ENCODE measurements at regions not wholly inside any gene's neighbourhood (a gene's known extent, or its start where the extent isn't known, plus 50 kb on each side); places are given as distances from the start of the nearest gene placed in this dataset.

DNA sequence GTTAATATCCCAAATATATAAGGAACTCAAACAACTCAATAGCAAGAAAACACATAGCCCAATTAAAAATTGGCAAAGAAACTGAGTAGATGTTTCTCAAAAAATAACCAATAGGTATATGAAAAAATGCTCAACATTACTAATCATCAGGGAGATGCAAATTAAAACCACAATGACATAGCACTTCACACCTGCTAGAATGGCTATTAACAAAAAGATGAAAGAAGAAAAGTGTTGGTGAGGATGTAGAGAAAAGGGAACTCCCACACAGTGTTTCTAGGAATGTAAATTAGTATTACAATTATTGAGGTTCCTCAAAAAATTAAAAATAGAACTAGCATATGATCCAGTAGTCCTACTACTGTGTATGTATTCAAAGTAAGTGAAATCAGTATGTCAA is 1212.8 kb downstream of the DIAPH3 start:
- H2AFZ ChIP-seq (ENCODE audit: insufficient read depth, low read depth, low read length, poor library complexity, severe bottlenecking), result no peak overlapping the region
- H3K9me3 ChIP-seq (ENCODE audit: control extremely low read depth in 1 of 3, control insufficient read depth in 2 of 3, insufficient read depth in 1 of 3, low read length in 2 of 3), result peaks cover 2 to 10% (median 10%) of the 10 kb centered on the region in 3 donors
- Mint-ChIP-seq H3K27ac (no peak overlapping the region), H3K27me3 (no peaks in the 10 kb centered on the region), H3K9me3 (ENCODE audit: insufficient read depth) (no peaks in the 10 kb centered on the region), H3K4me1 (peaks cover 12% of the 10 kb centered on the region), H3K4me3 (no peak overlapping the region)
- no peak overlapping the region for H3K27ac ChIP-seq (ENCODE audit: low read length in 2 of 2)
- H3K36me3 ChIP-seq (replicated peaks in 1 of 2; ENCODE audit: control extremely low read depth in 1 of 2, control insufficient read depth in 1 of 2, extremely low read depth in 1 of 2, insufficient read depth in 2 of 2, low read length in 1 of 2), result no peaks in the 10 kb centered on the region
- H3K27me3 ChIP-seq (replicated peaks in 1 of 4; ENCODE audit: control extremely low read depth in 1 of 4, control insufficient read depth in 3 of 4, insufficient read depth in 4 of 4, low read length in 3 of 4), result no peaks in the 10 kb centered on the region
- CTCF ChIA-PET, result no interaction called here
- no peaks in the 10 kb centered on the region for H3K79me2 ChIP-seq (ENCODE audit: control insufficient read depth, insufficient read depth, low read length)
- no peak overlapping the region for H3K4me3 ChIP-seq (ENCODE audit: control extremely low read depth in 1 of 5, extremely low read depth in 1 of 5, insufficient read depth in 1 of 5, low read depth in 2 of 5, low read length in 4 of 5)
- no peaks in the 10 kb centered on the region for H4K20me1 ChIP-seq (ENCODE audit: control insufficient read depth, insufficient read depth, low read length, poor library complexity, severe bottlenecking)
- no peak overlapping the region for H3K9ac ChIP-seq (ENCODE audit: low read length)
- no peak for TF ChIP-seq CTCF (IDR thresholded peaks at IDR 0.05)
- no peak for TF ChIP-seq EZH2 (IDR thresholded peaks at IDR 0.05; ENCODE audit: borderline replicate concordance, insufficient read depth, low read depth, low read length, poor library complexity, severe bottlenecking)
- ATAC-seq (ENCODE audit: low read depth), result no peak
- no peak overlapping the region for H3K4me2 ChIP-seq (replicated peaks; ENCODE audit: low read depth, low read length, poor library complexity, severe bottlenecking)
- no peak for DNase-seq
- intact Hi-C loops (cut with micrococcal nuclease), result no loop called here
- peaks cover 0 to 10% of the 10 kb centered on the region in 2 donors for H3K4me1 ChIP-seq (ENCODE audit: control insufficient read depth in 2 of 2, insufficient read depth in 2 of 2, low read length in 2 of 2)
- POLR2A ChIA-PET, result no interaction called here

DNA sequence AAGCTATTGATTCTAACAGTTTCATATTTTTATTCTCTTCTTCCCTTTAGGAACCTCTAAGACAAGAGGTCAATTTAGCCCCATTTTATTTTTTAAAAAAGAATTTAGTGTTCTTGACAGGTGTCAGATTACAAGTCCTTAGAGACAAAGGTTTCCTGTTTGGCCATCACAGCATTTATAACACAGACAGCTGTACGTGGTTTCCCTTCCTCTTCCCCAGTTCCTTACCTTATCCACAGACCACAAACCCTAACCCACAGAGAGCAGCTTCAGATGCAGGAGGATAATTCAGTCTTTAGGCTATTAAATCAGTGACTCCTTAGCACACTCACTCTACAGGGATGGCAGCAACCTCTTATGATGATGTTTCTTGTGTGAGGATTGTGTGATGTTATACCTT is 1210.1 kb downstream of the DIAPH3 start:
- H3K27ac ChIP-seq (ENCODE audit: low read length in 2 of 2), result no peak overlapping the region
- ATAC-seq (ENCODE audit: low read depth), result no peak
- no peak overlapping the region for H3K9ac ChIP-seq (ENCODE audit: low read length)
- DNase-seq, result peak; percentile 5
- H3K4me2 ChIP-seq (replicated peaks; ENCODE audit: low read depth, low read length, poor library complexity, severe bottlenecking), result peak overlapping the region; percentile 5
- POLR2A ChIA-PET, result no interaction called here
- no peaks in the 10 kb centered on the region for H3K27me3 Mint-ChIP-seq
- TF ChIP-seq CTCF (IDR thresholded peaks at IDR 0.05), result no peak
- TF ChIP-seq EZH2 (IDR thresholded peaks at IDR 0.05; ENCODE audit: borderline replicate concordance, insufficient read depth, low read depth, low read length, poor library complexity, severe bottlenecking), result no peak
- H3K9me3 ChIP-seq (ENCODE audit: control extremely low read depth in 1 of 3, control insufficient read depth in 2 of 3, insufficient read depth in 1 of 3, low read length in 2 of 3), result peaks cover 2 to 10% (median 10%) of the 10 kb centered on the region in 3 donors
- H3K79me2 ChIP-seq (ENCODE audit: control insufficient read depth, insufficient read depth, low read length), result no peaks in the 10 kb centered on the region
- no peaks in the 10 kb centered on the region for H3K27me3 ChIP-seq (replicated peaks in 1 of 4; ENCODE audit: control extremely low read depth in 1 of 4, control insufficient read depth in 3 of 4, insufficient read depth in 4 of 4, low read length in 3 of 4)
- intact Hi-C loops (cut with micrococcal nuclease), result no loop called here
- no peaks in the 10 kb centered on the region for H4K20me1 ChIP-seq (ENCODE audit: control insufficient read depth, insufficient read depth, low read length, poor library complexity, severe bottlenecking)
- H3K4me1 Mint-ChIP-seq, result peaks cover 14% of the 10 kb centered on the region
- H2AFZ ChIP-seq (ENCODE audit: insufficient read depth, low read depth, low read length, poor library complexity, severe bottlenecking), result no peak overlapping the region
- no peak overlapping the region for H3K27ac Mint-ChIP-seq
- no peaks in the 10 kb centered on the region for H3K9me3 Mint-ChIP-seq (ENCODE audit: insufficient read depth)
- H3K4me3 ChIP-seq (ENCODE audit: control extremely low read depth in 1 of 5, extremely low read depth in 1 of 5, insufficient read depth in 1 of 5, low read depth in 2 of 5, low read length in 4 of 5), result no peak overlapping the region
- CTCF ChIA-PET, result no interaction called here
- peaks cover 0 to 10% of the 10 kb centered on the region in 2 donors for H3K4me1 ChIP-seq (ENCODE audit: control insufficient read depth in 2 of 2, insufficient read depth in 2 of 2, low read length in 2 of 2)
- H3K36me3 ChIP-seq (replicated peaks in 1 of 2; ENCODE audit: control extremely low read depth in 1 of 2, control insufficient read depth in 1 of 2, extremely low read depth in 1 of 2, insufficient read depth in 2 of 2, low read length in 1 of 2), result no peaks in the 10 kb centered on the region
- no peak overlapping the region for H3K4me3 Mint-ChIP-seq
- 0% methylated on average over 1 of the region's 1 CpG for WGBS (ENCODE audit: insufficient coverage)
